ENCODE measurements at regions not wholly inside any gene's neighbourhood (a gene's known extent, or its start where the extent isn't known, plus 50 kb on each side); places are given as distances from the start of the nearest gene placed in this dataset.

DNA sequence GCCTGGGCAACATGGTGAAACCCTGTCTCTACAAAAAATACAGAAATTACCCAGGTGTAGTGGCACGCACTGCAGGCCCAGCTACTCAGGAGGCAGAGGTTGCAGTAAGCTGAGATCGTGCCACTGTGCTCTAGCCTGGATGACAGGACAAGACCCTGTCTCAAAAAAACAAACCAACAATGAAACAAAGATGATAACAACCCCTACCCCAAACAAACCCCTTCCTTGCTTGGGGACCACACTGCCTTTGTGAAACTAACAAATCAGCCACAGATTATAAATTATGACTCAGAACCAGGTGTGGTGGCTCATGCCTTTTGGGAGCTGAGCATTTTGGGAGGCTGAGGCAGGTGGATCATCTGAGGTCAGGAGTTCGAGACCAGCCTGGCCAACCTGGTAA lies 75.3 kb upstream of the RPH3AL start:
- TF ChIP-seq KDM1A (IDR thresholded peaks at IDR 0.05; ENCODE audit: low read depth) (no peak), CEBPB (IDR thresholded peaks at IDR 0.05) (no peak), RAD21 (conservative IDR thresholded peaks at IDR 0.05 in 1 of 2, IDR thresholded peaks at IDR 0.05 in 1 of 2) (no peak), NFE2L2 (conservative IDR thresholded peaks at IDR 0.05; ENCODE audit: low read length) (no peak), ESRRA (IDR thresholded peaks at IDR 0.05; ENCODE audit: borderline replicate concordance, low read length) (no peak)
- TF ChIP-seq, protein P1, sequence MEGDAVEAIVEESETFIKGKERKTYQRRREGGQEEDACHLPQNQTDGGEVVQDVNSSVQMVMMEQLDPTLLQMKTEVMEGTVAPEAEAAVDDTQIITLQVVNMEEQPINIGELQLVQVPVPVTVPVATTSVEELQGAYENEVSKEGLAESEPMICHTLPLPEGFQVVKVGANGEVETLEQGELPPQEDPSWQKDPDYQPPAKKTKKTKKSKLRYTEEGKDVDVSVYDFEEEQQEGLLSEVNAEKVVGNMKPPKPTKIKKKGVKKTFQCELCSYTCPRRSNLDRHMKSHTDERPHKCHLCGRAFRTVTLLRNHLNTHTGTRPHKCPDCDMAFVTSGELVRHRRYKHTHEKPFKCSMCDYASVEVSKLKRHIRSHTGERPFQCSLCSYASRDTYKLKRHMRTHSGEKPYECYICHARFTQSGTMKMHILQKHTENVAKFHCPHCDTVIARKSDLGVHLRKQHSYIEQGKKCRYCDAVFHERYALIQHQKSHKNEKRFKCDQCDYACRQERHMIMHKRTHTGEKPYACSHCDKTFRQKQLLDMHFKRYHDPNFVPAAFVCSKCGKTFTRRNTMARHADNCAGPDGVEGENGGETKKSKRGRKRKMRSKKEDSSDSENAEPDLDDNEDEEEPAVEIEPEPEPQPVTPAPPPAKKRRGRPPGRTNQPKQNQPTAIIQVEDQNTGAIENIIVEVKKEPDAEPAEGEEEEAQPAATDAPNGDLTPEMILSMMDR (IDR thresholded peaks at IDR 0.05), result no peak
- TF ChIP-seq, protein P2, sequence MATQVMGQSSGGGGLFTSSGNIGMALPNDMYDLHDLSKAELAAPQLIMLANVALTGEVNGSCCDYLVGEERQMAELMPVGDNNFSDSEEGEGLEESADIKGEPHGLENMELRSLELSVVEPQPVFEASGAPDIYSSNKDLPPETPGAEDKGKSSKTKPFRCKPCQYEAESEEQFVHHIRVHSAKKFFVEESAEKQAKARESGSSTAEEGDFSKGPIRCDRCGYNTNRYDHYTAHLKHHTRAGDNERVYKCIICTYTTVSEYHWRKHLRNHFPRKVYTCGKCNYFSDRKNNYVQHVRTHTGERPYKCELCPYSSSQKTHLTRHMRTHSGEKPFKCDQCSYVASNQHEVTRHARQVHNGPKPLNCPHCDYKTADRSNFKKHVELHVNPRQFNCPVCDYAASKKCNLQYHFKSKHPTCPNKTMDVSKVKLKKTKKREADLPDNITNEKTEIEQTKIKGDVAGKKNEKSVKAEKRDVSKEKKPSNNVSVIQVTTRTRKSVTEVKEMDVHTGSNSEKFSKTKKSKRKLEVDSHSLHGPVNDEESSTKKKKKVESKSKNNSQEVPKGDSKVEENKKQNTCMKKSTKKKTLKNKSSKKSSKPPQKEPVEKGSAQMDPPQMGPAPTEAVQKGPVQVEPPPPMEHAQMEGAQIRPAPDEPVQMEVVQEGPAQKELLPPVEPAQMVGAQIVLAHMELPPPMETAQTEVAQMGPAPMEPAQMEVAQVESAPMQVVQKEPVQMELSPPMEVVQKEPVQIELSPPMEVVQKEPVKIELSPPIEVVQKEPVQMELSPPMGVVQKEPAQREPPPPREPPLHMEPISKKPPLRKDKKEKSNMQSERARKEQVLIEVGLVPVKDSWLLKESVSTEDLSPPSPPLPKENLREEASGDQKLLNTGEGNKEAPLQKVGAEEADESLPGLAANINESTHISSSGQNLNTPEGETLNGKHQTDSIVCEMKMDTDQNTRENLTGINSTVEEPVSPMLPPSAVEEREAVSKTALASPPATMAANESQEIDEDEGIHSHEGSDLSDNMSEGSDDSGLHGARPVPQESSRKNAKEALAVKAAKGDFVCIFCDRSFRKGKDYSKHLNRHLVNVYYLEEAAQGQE (IDR thresholded peaks at IDR 0.05), result no peak
